ENCODE measurements at regions not wholly inside any gene's neighbourhood (a gene's known extent, or its start where the extent isn't known, plus 50 kb on each side); places are given as distances from the start of the nearest gene placed in this dataset.

DNA sequence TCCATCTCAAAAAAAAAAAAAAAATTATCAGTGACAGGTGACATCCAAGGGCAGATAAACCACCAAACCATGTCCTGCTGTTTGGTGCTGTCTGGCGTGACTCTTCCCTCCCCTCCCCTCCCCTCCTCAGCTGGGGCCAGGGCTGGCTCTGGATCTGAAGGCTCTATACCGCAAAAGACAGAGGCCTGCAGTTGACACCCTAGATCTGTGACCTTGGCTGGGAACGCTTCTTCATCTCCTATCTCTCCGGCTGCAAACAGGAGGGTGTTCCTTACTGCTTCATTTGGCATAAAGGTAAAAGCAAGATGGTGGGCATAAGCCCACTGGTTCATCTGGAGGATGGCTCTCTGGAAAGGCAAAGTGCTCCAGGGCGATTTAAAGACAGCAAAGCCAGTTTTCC lies 126.8 kb upstream of the PRMT8 start:
- Histone ChIP-seq H3K9ac (ENCODE audit: low read depth, low read length) (no peak overlapping the region), H3K9me1 (ENCODE audit: insufficient read depth, low read length) (no peaks in the 10 kb centered on the region; the same call in 1 of the 2 replicates), H3K18ac (ENCODE audit: low read depth, low read length) (no peak overlapping the region), H2AK9ac (replicated peaks; ENCODE audit: low read depth, low read length, poor library complexity) (no peak overlapping the region), H2AK5ac (ENCODE audit: low read depth, low read length) (no peak overlapping the region), H4K20me1 (ENCODE audit: insufficient read depth, low read length) (no peaks in the 10 kb centered on the region), H2BK5ac (ENCODE audit: low read depth, low read length, poor library complexity, severe bottlenecking) (no peak overlapping the region), H3K56ac (ENCODE audit: extremely low read depth, insufficient read depth, low read length) (no peak overlapping the region), H3K4ac (ENCODE audit: low read depth, low read length) (no peak overlapping the region), H3K4me3 (ENCODE audit: insufficient read depth, low read depth, low read length) (no peak overlapping the region), H3K9me3 (ENCODE audit: control insufficient read depth, insufficient read depth, low read length) (no peaks in the 10 kb centered on the region), H4K5ac (ENCODE audit: low read depth, low read length) (no peak overlapping the region), H3K4me2 (ENCODE audit: low read depth, low read length) (no peak overlapping the region), H4K91ac (ENCODE audit: insufficient read depth, low read depth, low read length) (no peak overlapping the region), H3K27me3 (ENCODE audit: control insufficient read depth, insufficient read depth, low read length) (peaks cover 52% of the 10 kb centered on the region), H2AFZ (replicated peaks; ENCODE audit: low read length, poor library complexity) (no peak overlapping the region), H2BK20ac (ENCODE audit: low read depth, low read length) (no peak overlapping the region), H3K23ac (ENCODE audit: low read depth, low read length) (no peak overlapping the region), H2BK120ac (ENCODE audit: low read depth, low read length) (no peak overlapping the region), H3K79me1 (ENCODE audit: low read depth in 1 of 2, low read length in 2 of 2) (no peaks in the 10 kb centered on the region), H3K4me1 (ENCODE audit: control insufficient read depth, insufficient read depth, low read length) (no peaks in the 10 kb centered on the region), H2BK15ac (ENCODE audit: low read depth, low read length) (no peak overlapping the region), H3K27ac (ENCODE audit: insufficient read depth, low read length) (no peak overlapping the region), H3K36me3 (ENCODE audit: control insufficient read depth, insufficient read depth, low read length) (no peaks in the 10 kb centered on the region), H4K8ac (ENCODE audit: low read depth in 2 of 2, low read length in 2 of 2) (no peak overlapping the region), H3K14ac (replicated peaks; ENCODE audit: low read depth, low read length) (no peak overlapping the region)
- no peak for DNase-seq
- TF ChIP-seq ELK1 (IDR thresholded peaks at IDR 0.05; ENCODE audit: borderline replicate concordance, low read depth, low read length) (no peak), RFX5 (IDR thresholded peaks at IDR 0.05; ENCODE audit: low read depth, low read length) (no peak), RAD21 (IDR thresholded peaks at IDR 0.05; ENCODE audit: low read length) (no peak), CHD1 (IDR thresholded peaks at IDR 0.05; ENCODE audit: low read depth, low read length) (no peak), NFE2L2 (IDR thresholded peaks at IDR 0.05; ENCODE audit: low read depth, low read length) (no peak), CEBPB (IDR thresholded peaks at IDR 0.05; ENCODE audit: low read depth, low read length) (no peak)
- dilution Hi-C loops (cut with HindIII; ENCODE audit: low sequenced_read_pairs, unreplicated experiment) (no loop called here), in situ Hi-C loops (cut with MboI; ENCODE audit: low sequenced_read_pairs) (no loop called here), intact Hi-C loops (cut with micrococcal nuclease) (no loop called here)
- ATAC-seq (ENCODE audit: low read depth): no peak
- POLR2A ChIA-PET (ENCODE audit: unreplicated experiment): no interaction called here
- BruUV-seq (replicated peaks): no TSS peak
- no CpG with 5 or more reads among the region's 5 CpGs for WGBS, 2 experiments (ENCODE audit: extremely low coverage in 2 of 2, insufficient read length in 1 of 2)
- CTCF ChIA-PET: no interaction called here

Measured in IMR-90 (cell line).